NK-92 (cell line): ENCODE measurements at regions not wholly inside any gene's neighbourhood (a gene's known extent, or its start where the extent isn't known, plus 50 kb on each side); places are given as distances from the start of the nearest gene placed in this dataset.
"Not testable (repeated sequence)": the region's sequence is repeated elsewhere in the genome, so short reads cannot be mapped to it uniquely, and the experiment has no call there.

Source experiments
- DNase-seq: peaks from one replicate; lab custom pipeline; 2025; ENCODE audit not compliant: unreplicated experiment; lab: John Stamatoyannopoulos, UW

- no peak for DNase-seq
Observed at GRCh38 chr2:8558096-8558495, 123.8 kb upstream of the ID2 start.

- no peak for DNase-seq
Observed at GRCh38 chr2:8558956-8559355, 122.9 kb upstream of the ID2 start.

DNA sequence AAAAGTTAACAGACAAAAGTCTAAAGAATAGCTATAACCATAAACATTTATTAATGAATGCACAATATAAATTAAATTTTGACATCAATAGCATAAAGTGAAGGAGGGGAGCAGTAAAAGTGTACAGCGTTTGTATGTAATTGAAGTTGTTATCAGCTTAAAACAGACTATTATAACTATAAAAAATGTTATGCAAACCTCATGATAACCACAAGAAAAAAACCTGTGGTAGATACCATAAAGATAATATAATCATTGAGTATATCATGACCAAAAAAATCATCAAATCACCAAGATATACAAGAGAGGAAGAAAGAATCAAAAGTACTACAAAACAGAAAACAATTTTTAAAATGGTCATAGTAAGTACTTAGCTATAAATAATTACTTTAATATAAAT, 122.1 kb upstream of the ID2 start:
- DNase-seq, result no peak

DNA sequence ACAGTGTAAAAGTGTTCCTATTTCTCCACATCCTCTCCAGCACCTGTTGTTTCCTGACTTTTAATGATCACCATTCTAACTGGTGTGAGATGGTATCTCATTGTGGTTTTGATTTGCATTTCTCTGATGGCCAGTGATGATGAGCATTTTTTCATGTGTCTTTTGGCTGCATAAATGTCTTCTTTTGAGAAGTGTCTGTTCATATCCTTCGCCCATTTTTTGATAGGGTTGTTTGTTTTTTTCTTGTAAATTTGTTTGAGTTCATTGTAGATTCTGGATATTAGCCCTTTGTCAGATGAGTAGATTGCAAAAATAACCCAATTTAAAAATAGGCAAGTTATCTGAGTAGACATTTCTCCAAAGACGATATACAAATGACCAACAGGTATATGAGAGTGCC, 120.2 kb upstream of the ID2 start:
- not testable (repeated sequence) for DNase-seq

DNA sequence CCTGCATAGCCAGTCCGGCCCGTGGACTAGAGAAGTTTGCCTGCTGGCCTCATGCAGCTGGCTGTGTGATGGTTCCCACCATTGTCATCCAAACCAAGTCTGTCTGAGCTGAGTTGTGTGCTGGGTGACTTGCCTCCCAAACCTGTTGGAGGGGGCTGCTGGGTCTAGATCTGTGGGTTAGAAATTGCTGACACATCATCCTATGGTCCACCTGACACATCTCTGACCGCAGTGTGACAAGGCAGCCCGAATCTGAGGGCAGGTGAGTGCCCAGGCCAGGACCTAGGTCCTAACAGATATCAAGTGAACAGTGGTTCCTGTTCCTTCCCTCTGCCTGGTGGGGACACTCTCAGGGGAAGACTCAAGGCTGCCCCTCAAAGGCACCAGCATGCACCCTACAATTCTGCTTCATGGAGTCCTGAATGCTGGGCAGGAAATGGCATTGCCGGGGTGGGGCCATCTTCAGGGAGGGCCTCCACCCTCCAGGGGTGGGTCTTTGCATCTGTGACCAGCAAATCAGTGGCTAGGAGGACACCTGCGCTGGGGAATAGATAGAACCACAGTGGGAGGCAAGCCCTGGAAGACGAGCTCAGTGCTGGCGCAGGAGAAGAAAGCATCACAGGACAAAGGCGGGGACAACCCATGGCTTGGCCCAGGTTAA, 117.9 kb upstream of the ID2 start:
- no peak for DNase-seq

GRCh38 chr2:8564475-8564874, 117.4 kb upstream of the ID2 start:
- no peak for DNase-seq

DNA sequence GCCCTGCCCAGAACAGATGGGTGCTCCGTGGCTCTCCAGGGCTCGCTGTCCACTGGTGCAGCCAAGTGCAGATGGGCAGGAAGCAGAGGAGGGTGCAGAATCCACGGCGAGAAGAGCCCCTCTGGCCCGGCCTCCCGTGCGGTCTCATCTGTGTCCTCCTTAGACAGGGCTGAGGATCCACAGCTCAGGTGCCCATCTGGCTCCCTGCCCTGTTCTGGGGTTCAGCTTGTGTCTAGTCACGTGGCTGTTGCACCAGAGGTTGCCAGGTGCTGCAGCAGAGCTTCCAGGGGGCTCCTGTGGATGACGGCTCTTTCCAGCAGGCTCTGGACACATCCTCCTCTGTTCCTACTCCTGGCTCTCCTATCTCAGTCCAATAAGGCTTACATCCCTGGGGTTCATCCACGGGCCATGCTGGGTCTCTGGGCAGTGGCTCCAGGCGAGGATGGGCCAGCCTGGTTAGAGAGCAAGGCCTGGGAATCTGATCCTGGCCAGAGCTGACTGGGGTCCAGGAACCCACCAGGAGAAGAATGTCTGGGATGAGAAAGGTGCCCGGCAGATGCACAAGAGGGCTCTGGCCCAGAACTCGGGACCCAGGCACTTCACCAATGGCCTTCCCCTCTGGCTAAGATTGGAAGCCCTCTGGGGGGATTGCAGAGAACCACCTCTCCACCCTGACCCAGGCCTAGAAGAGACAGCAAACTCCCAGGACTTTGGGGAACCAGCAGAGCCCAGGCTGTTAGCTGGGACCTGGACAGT, 116.3 kb upstream of the ID2 start:
- DNase-seq, result no peak

DNA sequence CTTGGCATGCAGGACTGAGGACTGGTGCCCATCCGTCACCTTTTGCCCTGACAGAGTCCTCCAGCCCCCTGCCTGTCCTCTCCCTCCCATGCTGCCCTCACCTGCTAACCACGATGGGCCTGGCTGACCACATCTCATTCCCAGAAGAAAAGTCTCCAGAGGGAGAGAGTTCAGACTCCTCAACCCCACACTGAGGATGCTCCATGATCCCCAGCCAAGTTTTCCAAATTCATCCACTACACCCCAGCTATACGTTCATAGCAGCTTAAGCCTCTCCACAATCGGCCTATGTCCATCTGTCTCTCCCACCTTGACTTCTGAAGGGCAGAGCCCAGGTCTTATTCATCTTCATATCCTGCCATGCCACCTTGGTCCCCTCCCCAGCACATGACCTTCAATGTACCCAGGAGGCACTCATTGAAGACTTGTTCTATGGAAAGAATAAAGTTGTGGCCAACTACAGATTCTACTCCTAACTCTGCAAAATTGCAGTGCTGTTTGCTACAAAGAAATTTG, 115.6 kb upstream of the ID2 start:
- DNase-seq, result no peak

GRCh38 chr2:8566774-8567468, 114.9 kb upstream of the ID2 start:
- DNase-seq, result no peak

- no peak for DNase-seq
Observed at GRCh38 chr2:8567469-8568260, 114.2 kb upstream of the ID2 start.

DNA sequence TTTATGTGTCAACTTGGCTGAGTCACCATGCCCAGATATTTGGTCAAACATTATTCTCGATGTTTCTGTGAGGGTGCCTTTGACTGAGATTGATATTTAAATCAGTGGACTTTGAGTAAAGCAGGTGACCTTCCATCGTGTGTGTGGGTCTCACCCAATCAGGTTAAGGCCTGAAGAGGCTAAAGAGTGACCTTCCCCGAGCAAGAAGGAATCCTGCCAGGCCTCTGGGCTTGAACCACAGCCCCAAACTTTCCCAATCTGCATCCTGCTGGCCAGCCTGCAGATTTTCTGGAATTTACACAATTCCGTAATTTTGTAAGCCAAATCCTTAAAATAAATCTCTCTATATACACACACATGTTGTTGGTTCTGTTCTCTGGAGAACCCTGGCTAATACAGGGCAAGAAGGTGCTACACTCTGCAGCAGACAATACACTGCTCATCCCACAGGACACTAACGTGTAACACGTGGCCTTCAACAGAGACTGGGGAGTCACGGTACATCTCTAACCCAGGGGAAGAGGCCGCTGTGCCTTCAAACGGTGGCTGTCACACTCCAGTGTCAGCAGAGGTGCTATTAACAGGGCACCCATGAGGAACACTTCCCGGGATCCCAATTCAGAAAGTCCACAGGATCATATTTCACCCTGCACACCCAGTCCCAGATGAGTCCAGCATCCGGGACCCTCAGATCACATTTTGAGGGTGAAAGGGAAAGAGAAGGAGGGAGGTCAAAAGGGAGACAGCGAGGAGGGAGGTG, 113.1 kb upstream of the ID2 start:
- no peak for DNase-seq

DNA sequence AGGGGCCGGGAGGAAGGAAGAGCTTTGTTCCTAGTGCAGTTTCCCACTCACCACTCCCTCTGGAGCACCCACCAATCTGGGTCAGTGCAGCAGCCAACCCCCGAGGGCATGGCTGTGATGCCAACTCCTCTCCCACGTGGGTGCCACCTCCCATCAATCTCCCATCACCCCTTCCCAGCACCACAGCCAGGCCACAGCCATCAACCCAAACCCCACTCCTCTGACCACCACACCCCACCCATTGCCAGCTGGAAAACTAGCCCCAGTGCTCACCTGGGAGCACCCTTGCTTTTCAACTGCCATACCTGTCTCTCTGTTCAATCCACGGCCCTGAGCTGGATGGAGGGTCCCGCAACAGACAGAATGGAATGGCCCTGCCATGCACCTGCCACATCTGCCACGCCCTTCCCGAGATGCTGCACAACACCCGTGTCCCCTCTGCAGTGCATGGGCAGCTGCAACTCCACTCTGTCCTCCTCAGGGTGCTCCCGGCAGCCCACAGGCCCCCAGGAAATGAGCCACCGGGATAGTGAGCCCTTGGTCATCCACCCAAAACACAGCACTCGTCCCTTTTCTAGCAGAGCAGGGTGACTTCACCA, 112.4 kb upstream of the ID2 start:
- no peak for DNase-seq

- no peak for DNase-seq
Observed at GRCh38 chr2:8570637-8571036, 111.2 kb upstream of the ID2 start.

- DNase-seq, result no peak
Observed at GRCh38 chr2:8571301-8571791, 110.5 kb upstream of the ID2 start.

DNA sequence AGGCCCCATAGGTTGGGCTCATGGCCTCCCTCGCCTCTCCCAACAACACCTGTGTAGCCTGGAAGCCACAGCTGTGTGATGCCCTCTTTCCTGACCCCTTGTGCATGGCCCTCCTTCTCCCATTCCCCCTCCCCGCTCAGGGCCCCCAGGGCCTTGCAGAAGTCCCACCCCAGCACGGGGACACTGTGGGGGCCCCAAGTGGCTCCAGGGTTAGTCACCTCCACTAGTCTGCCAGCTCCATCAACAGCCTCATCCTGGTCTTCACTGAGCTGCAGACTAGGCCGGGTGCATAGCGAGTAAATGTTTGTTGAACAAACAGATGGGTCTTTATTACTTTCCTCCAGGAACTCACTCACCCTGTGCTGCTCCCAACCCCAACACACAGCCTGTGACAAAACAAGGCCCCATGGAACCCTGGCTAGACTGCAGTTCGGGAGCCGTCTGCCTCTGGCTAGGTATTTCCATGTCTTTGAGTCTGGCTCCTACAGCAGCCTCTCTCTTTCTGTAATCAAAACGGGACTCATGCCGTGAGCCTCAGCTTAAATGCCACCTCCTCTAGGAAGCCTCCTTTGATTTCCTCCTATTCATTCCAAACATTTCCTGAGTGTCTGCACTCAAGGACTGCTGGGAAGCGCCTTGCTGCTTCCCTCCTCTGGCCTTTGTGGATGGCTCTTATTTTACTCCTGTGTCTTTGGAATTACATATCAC, 109.9 kb upstream of the ID2 start:
- DNase-seq, result no peak

DNA sequence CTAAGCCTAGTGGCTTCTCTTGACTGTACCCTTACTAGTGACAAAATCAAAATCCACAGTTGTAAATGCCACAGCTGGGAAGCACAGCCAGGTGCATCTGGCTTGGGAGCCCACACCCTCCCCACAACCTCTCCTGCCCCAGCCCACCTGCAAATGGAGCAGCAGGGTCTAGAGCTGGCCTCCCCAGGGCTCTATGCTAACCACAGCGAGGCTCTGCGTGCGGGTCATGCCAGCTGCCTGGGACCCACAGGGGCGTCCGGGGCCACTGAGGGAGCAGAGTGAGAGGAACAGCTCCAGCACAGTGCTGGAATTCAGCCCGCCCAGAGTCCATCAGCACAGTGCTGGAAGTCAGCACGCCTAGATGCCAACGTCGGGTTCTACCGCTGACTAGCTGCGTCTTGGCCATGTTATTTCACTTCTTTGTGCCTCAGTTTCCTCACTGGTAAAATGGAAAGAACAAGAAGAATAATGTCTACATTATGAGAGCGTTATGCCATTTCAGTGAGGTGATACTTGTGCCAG, 109.1 kb upstream of the ID2 start:
- DNase-seq, result no peak

DNA sequence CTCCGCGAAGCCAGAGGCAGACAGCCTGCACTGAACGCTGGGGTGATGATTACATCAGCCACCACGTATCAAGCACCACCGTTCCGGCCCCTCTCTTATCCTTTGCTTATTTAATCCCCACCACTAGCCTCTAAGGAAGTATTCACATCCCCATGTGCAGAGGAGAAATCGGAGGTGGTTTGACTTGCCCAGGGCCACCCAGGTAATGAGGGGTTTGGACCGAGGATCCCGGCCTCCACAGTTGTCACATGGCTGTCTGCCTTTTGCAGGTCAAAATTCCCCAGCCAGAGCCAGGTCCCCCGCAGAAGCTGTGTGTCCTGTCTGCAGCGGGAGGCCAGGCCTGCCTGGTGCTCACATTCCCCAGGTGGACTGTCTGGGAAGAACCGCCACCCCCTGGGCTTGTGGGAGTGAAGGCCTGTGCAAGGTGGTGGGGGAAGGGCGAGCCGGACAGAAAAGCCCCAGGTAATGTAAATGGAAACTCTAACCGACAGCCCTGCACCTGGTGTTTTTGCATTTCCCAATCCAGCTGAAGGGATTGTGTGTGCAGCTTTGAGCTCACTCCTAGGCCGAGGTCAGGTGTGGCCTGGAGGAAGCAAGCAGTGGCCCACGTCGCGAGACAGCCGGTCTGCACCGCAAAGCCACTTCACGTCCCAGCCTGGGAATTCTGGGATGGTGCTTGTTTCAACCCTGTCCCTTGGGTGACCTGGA, 108.5 kb upstream of the ID2 start:
- no peak for DNase-seq

- DNase-seq, result no peak
Observed at GRCh38 chr2:8573942-8574195, 108.0 kb upstream of the ID2 start.
